Ascending aorta (tissue), 2 donors: ENCODE measurements at regions not wholly inside any gene's neighbourhood (a gene's known extent, or its start where the extent isn't known, plus 50 kb on each side); places are given as distances from the start of the nearest gene placed in this dataset.

ENCODE experiments used
- DNase-seq, 2 donors: peaks; one replicate each; pipeline ENCODE4 v3.0.0-alpha.2; 2019; ENCODE audit warnings: low spot score in 2 of 2
- H3K27ac ChIP-seq, 2 donors: fragments of 200-600 bp; sonication (generic); one replicate each; pipeline ENCODE4 v1.5.1; 2016 to 2017; ENCODE audit warnings: mild to moderate bottlenecking in 1 of 2
- H3K27me3 ChIP-seq: fragments of 200-600 bp; sonication (generic); one replicate; pipeline ENCODE4 v1.5.1; 2017
- H3K36me3 ChIP-seq, 2 donors: fragments of 200-600 bp; sonication (generic); one replicate each; pipeline ENCODE4 v1.5.1; 2016
- H3K4me1 ChIP-seq, 2 donors: fragments of 200-600 bp; sonication (generic); one replicate each; pipeline ENCODE4 v1.5.1; 2016 to 2017; ENCODE audit warnings: mild to moderate bottlenecking in 1 of 2
- H3K4me3 ChIP-seq, 2 donors: fragments of 200-600 bp; sonication (generic); one replicate each; pipeline ENCODE4 v1.5.1; 2016 to 2017; ENCODE audit warnings: mild to moderate bottlenecking in 1 of 2
- H3K9me3 ChIP-seq, 2 donors: fragments of 200-600 bp; sonication (generic); one replicate each; pipeline ENCODE4 v1.5.1; 2016
- CTCF ChIP-seq, 3 experiments: fragments of 200-600 bp in 2 of 3; fragments of 450-650 bp in 1 of 3; sonication (generic) in 2 of 3; IDR thresholded peaks; one replicate each; pipeline ENCODE4 v1.5.1; 2016 to 2019; ENCODE audit warnings: antibody characterized with exemption in 3 of 3, mild to moderate bottlenecking in 1 of 3, moderate library complexity in 1 of 3
- intact Hi-C: fragments of 100-400 bp; cut with DNase I; formaldehyde crosslinking; loops from one replicate; pipeline ENCODE4 v1.15.1; 2023

- DNase-seq: no peak
- Histone ChIP-seq H3K4me3 (no peak overlapping the region), H3K27ac (no peak overlapping the region), H3K36me3 (no peaks in the 10 kb centered on the region), H3K9me3 (no peaks in the 10 kb centered on the region), H3K4me1 (no peaks in the 10 kb centered on the region), H3K27me3 (no peaks in the 10 kb centered on the region)
- no peak for TF ChIP-seq CTCF (IDR thresholded peaks at IDR 0.05)
- intact Hi-C loops: no loop called here
Measured at GRCh38 chr1:38612951-38613350, 246.6 kb downstream of the RRAGC start.

- TF ChIP-seq CTCF (IDR thresholded peaks at IDR 0.05): no peak
- no peaks in the 10 kb centered on the region for H3K9me3 ChIP-seq
- H3K4me3 ChIP-seq: no peak overlapping the region
- intact Hi-C loops: no loop called here
- no peaks in the 10 kb centered on the region for H3K27me3 ChIP-seq
- no peaks in the 10 kb centered on the region for H3K36me3 ChIP-seq
- no peaks in the 10 kb centered on the region for H3K4me1 ChIP-seq
- DNase-seq: no peak
- H3K27ac ChIP-seq: no peak overlapping the region
Measured at GRCh38 chr1:38611664-38612211, 247.8 kb downstream of the RRAGC start.

- Histone ChIP-seq H3K4me1 (no peaks in the 10 kb centered on the region), H3K27ac (no peak overlapping the region), H3K4me3 (no peak overlapping the region), H3K27me3 (no peaks in the 10 kb centered on the region), H3K36me3 (no peaks in the 10 kb centered on the region), H3K9me3 (no peaks in the 10 kb centered on the region)
- intact Hi-C loops: no loop called here
- no peak for DNase-seq
- TF ChIP-seq CTCF (IDR thresholded peaks at IDR 0.05): no peak
Measured at GRCh38 chr1:38609166-38610025, 250.2 kb downstream of the RRAGC start.

GRCh38 chr1:38608202-38608864, 251.2 kb downstream of the RRAGC start:
- DNase-seq: peak in 1 of 2 donors; percentile 27
- H3K27me3 ChIP-seq: no peaks in the 10 kb centered on the region
- intact Hi-C loops: no loop called here

GRCh38 chr1:38607526-38607925, 252.0 kb downstream of the RRAGC start:
- DNase-seq: peak in 1 of 2 donors; percentile 47
- Histone ChIP-seq H3K9me3 (no peaks in the 10 kb centered on the region), H3K27ac (no peak overlapping the region), H3K4me3 (no peak overlapping the region), H3K4me1 (no peaks in the 10 kb centered on the region), H3K36me3 (no peaks in the 10 kb centered on the region), H3K27me3 (no peaks in the 10 kb centered on the region)
- no peak for TF ChIP-seq CTCF (IDR thresholded peaks at IDR 0.05)
- intact Hi-C loops: no loop called here

More at GRCh38 chr1:38608202-38608864, 251.2 kb downstream of the RRAGC start:
- Histone ChIP-seq H3K9me3 (no peaks in the 10 kb centered on the region), H3K4me3 (no peak overlapping the region), H3K36me3 (no peaks in the 10 kb centered on the region), H3K4me1 (no peaks in the 10 kb centered on the region), H3K27ac (no peak overlapping the region)
- no peak for TF ChIP-seq CTCF (IDR thresholded peaks at IDR 0.05)
